ENCODE measurements at regions not wholly inside any gene's neighbourhood (a gene's known extent, or its start where the extent isn't known, plus 50 kb on each side); places are given as distances from the start of the nearest gene placed in this dataset.

DNA sequence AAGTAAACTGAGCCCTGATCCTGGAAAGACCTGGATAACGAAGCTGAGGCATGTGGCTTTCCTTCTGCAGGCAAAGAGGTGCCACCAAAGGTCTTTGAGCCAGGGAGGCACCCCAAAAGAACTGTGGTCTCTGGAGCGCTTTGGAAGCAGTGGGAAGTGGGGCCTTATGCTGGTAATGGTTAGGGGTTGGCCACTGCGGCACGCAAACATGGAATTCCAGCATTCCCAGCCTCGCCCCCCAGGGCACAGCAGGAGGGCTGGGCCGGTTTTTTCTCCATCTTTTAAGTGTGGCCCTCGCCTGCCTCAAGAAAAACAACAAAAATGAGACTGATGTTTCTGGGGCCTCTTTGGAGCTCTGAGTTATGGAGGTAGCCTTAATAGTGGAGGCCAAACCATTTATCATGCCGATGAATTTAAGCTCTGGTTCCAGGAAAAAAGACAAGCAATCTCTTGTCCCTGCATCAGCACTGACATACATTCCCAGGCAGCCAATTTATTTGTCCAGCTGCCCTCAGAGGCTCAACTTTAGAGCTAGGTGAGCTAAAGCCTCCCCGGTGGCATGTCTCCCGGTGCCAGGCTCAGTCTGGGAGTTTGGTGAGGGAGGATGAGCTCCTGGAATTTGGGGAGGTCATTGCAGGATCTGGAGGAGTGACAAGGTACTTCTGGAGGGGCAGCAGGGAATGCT lies 109.0 kb downstream of the TLE3 start:
- Histone ChIP-seq H3K4me1 (ENCODE audit: control insufficient read depth, insufficient read depth, low read length) (no peaks in the 10 kb centered on the region), H3K27me3 (ENCODE audit: control insufficient read depth, insufficient read depth, low read length) (peaks cover 12% of the 10 kb centered on the region), H3K4me3 (ENCODE audit: low read length) (no peak overlapping the region), H3K9me3 (ENCODE audit: control insufficient read depth, low read depth, low read length) (no peaks in the 10 kb centered on the region), H3K36me3 (ENCODE audit: control insufficient read depth, insufficient read depth, low read length) (no peaks in the 10 kb centered on the region), H3K27ac (ENCODE audit: low read length) (no peak overlapping the region)
- WGBS (ENCODE audit: insufficient coverage, low lambda C conversion rate): no CpG with 5 or more reads among the region's 10 CpGs
- no peak for DNase-seq

DNA sequence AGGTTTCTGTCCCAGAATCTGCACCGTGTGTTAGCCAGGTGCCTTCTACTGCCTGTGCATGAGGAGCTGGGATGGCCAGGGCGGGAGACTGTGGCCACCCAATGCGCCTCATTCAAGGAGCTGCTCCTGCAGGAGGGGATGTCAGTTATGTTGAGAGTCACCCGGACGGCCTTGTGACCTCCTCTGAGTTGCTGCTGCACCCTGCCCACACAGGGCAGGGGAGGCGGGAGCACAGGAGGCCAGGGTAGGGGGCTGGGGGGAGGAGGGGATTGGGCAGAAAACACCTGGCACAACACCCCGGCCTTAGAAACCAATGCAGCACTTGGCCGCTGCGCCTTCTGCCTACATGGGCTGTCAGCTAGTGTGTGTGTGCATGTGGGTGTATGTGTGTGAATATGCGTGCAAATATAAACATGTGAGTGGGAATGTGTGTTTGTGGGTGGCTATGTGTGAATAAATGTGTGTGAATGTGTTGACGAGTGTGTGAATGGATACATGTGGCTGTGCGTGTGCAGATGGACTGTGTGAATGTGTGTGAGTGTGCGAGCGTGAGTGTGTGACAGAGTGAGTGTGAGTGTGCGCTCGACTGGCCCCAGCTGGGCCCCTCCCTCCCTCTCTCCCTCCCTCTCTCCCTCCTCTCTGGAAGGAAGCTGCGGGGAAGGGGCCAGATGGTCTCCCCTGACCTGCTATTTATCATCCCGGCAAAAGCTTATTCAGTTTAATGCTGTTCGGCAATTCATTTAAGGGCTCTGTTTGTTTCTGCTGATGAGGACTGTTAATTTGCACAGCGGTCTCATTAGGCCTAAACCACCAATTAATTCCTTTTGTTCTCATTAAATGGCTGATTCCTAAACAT lies 106.9 kb downstream of the TLE3 start:
- WGBS (ENCODE audit: insufficient coverage, low lambda C conversion rate): 67% methylated on average over 1 of the region's 20 CpGs
- H3K9me3 ChIP-seq (ENCODE audit: control insufficient read depth, low read depth, low read length): no peaks in the 10 kb centered on the region

DNA sequence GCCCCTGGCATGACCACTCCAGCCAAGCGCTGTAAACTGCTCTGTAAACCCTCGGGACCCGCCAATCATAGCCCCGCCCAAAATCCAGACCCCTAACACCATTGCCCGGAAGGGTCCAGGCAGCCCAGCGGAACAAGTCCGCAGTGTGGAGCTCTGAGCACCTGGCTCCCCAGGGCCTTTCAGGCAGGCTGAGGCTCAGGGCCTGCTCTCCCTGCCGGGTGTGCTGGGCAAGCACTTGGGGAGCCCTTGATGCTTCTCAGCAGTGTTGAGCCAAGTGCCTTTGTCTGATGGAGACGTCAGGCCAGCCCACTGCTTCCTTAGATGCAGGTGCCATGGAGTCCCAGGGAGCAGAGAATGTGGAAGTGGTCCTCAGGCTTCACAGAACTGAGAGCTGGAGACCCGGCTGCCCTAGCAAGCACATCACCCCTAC lies 106.2 kb downstream of the TLE3 start:
- peaks cover 5% of the 10 kb centered on the region for H3K27me3 ChIP-seq (ENCODE audit: control insufficient read depth, insufficient read depth, low read length)
- no peaks in the 10 kb centered on the region for H3K36me3 ChIP-seq (ENCODE audit: control insufficient read depth, insufficient read depth, low read length)
- WGBS (ENCODE audit: insufficient coverage, low lambda C conversion rate): no CpG with 5 or more reads among the region's 10 CpGs
- no peak overlapping the region for H3K27ac ChIP-seq (ENCODE audit: low read length)
- no peak for DNase-seq
- H3K9me3 ChIP-seq (ENCODE audit: control insufficient read depth, low read depth, low read length): no peaks in the 10 kb centered on the region
- H3K4me1 ChIP-seq (ENCODE audit: control insufficient read depth, insufficient read depth, low read length): peaks cover 12% of the 10 kb centered on the region
- no peak overlapping the region for H3K4me3 ChIP-seq (ENCODE audit: low read length)

More for the DNA sequence above, 106.9 kb downstream of the TLE3 start:
- Histone ChIP-seq H3K36me3 (ENCODE audit: control insufficient read depth, insufficient read depth, low read length) (no peaks in the 10 kb centered on the region), H3K27me3 (ENCODE audit: control insufficient read depth, insufficient read depth, low read length) (peaks cover 9% of the 10 kb centered on the region), H3K4me3 (ENCODE audit: low read length) (no peak overlapping the region), H3K27ac (ENCODE audit: low read length) (no peak overlapping the region), H3K4me1 (ENCODE audit: control insufficient read depth, insufficient read depth, low read length) (peaks cover 9% of the 10 kb centered on the region)
- no peak for DNase-seq

DNA sequence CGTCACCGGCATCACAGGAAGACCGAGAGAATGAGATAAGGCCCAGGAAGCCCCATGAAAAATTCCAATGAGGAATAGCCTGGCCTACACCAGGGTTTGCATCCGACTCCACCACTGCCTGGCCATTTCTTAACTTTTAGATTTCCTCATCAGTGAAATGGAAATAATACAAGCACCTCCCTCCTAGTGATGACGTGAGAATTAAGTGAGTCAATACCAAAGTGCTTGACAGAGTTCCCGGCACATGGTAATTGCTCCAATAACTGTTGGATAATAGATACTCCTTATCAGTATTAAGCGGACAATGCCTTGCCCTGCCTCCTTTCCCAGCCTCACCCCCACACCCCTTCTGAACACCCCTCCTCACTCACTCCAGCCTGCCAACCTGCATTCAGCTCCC lies 105.4 kb downstream of the TLE3 start:
- H3K4me1 ChIP-seq (ENCODE audit: control insufficient read depth, insufficient read depth, low read length): peaks cover 18% of the 10 kb centered on the region
- peak in 1 of 2 donors; percentile 82 for DNase-seq
- no peak overlapping the region for H3K4me3 ChIP-seq (ENCODE audit: low read length)
- no CpG with 5 or more reads among the region's 7 CpGs for WGBS (ENCODE audit: insufficient coverage, low lambda C conversion rate)
- no peaks in the 10 kb centered on the region for H3K27me3 ChIP-seq (ENCODE audit: control insufficient read depth, insufficient read depth, low read length)
- H3K27ac ChIP-seq (ENCODE audit: low read length): no peak overlapping the region
- no peaks in the 10 kb centered on the region for H3K36me3 ChIP-seq (ENCODE audit: control insufficient read depth, insufficient read depth, low read length)
- no peaks in the 10 kb centered on the region for H3K9me3 ChIP-seq (ENCODE audit: control insufficient read depth, low read depth, low read length)

DNA sequence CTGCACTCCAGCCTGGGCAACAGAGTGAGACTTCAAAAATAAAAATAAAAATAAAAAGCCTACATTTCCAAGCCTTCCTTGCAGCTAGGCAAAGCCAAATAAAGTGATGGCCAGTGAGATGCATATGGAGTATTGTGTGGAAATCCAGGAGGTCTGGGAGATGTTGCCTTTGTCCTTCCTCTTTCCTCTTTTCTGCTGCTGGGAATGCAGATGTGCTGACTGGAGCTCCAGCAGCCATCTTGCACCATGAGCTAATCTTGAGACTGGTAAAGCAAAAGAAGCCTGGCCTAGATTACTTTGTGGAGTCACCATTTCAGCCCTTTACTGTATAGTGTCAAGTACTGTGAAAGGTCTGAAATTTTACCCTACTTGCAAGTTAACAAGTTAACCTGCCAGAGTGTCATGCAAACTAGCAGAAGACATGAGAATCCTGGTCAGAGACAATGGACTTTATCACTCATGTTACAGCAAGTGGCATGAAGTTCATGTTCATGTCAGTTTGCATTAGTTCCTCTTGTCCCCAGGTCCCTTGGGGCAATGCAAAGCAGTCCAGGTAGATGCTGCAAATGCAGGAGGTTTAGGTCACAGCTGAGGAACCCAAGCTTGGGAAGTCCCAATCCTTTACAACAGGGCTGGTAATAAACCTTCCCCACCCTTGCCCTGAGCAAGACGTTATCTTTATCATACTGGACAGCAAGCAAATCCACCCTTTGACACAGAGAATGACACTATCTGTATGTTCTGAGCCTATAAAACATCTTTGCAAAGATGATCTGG lies 103.1 kb downstream of the TLE3 start:
- Histone ChIP-seq H3K4me1 (ENCODE audit: control insufficient read depth, insufficient read depth, low read length) (peaks cover 27% of the 10 kb centered on the region), H3K36me3 (ENCODE audit: control insufficient read depth, insufficient read depth, low read length) (no peaks in the 10 kb centered on the region), H3K27me3 (ENCODE audit: control insufficient read depth, insufficient read depth, low read length) (no peaks in the 10 kb centered on the region), H3K4me3 (ENCODE audit: low read length) (no peak overlapping the region), H3K9me3 (ENCODE audit: control insufficient read depth, low read depth, low read length) (no peaks in the 10 kb centered on the region), H3K27ac (ENCODE audit: low read length) (no peak overlapping the region)
- peak; percentile 31 to 63 for DNase-seq
- WGBS (ENCODE audit: insufficient coverage, low lambda C conversion rate): no CpG with 5 or more reads among the region's 1 CpG

DNA sequence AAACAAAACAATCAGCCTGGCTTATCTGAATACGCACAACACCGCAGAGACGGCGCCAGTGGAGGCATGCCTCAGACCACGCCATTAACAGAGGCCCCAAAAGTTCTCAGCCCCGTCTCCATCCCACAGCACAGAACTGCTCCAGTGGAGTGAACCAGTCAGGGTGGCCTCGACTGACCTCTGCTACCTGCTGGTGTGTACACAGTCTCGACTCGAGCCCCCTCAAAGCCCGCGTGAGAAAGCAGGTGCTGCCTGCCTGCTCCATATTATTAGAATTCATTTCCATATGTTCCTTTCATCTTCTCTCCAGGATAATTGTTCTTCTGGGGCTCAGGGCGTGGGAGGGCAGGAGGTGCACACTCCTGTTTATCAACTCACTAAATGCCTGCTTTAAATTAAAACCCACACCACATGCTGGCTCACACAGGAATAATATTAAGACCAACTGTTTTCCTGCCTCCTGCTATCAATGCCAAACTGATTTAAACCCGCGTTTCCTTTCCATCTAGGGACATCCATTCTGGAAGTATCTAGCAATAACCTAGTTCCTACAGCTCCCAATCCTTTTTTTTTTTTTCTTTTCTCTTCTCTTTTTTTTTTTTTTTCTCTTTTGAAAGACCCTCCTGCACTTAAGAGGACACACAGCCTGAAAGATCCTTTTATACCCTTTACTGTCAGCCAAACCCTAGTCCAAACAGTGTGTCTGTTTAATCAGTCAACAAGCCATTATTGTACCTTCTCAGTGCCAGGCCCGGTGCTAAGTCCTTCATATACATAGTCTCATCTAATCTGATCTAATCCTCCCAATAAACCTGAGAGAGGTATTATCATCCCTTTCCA lies 101.2 kb downstream of the TLE3 start:
- H3K4me1 ChIP-seq (ENCODE audit: control insufficient read depth, insufficient read depth, low read length): peaks cover 27% of the 10 kb centered on the region
- no peaks in the 10 kb centered on the region for H3K27me3 ChIP-seq (ENCODE audit: control insufficient read depth, insufficient read depth, low read length)
- 41% methylated on average over 4 of the region's 15 CpGs for WGBS (ENCODE audit: insufficient coverage, low lambda C conversion rate)
- DNase-seq: no peak
- peaks cover 2% of the 10 kb centered on the region for H3K9me3 ChIP-seq (ENCODE audit: control insufficient read depth, low read depth, low read length)
- no peak overlapping the region for H3K27ac ChIP-seq (ENCODE audit: low read length)
- no peak overlapping the region for H3K4me3 ChIP-seq (ENCODE audit: low read length)
- H3K36me3 ChIP-seq (ENCODE audit: control insufficient read depth, insufficient read depth, low read length): no peaks in the 10 kb centered on the region

DNA sequence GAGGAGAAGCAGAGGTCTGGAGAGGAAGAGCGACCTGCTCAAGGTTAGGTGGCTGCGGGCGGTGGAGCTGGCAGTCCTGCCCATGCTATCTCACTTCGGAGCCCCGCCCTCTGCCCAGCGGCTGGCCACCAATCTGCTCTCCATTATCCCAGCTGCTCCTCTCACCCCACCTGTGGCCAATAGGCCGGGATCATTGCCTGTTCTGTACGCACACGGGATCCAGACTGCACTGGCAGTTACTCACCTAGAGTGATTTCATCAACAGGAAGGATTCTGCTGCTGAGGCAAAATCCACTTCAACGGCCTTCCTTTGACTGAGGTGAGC lies 100.6 kb downstream of the TLE3 start:
- H3K27ac ChIP-seq (ENCODE audit: low read length): peak overlapping the region; percentile 8
- no CpG with 5 or more reads among the region's 10 CpGs for WGBS (ENCODE audit: insufficient coverage, low lambda C conversion rate)
- H3K4me1 ChIP-seq (ENCODE audit: control insufficient read depth, insufficient read depth, low read length): peaks cover 27% of the 10 kb centered on the region
- peaks cover 3% of the 10 kb centered on the region for H3K27me3 ChIP-seq (ENCODE audit: control insufficient read depth, insufficient read depth, low read length)
- no peaks in the 10 kb centered on the region for H3K36me3 ChIP-seq (ENCODE audit: control insufficient read depth, insufficient read depth, low read length)
- H3K9me3 ChIP-seq (ENCODE audit: control insufficient read depth, low read depth, low read length): peaks cover 2% of the 10 kb centered on the region
- no peak overlapping the region for H3K4me3 ChIP-seq (ENCODE audit: low read length)
- DNase-seq: peak; percentile 61 to 84
